PC-3 (cell line): ENCODE measurements at regions not wholly inside any gene's neighbourhood (a gene's known extent, or its start where the extent isn't known, plus 50 kb on each side); places are given as distances from the start of the nearest gene placed in this dataset.

Experiments used
- ATAC-seq: fragments of 200-7000 bp; cut with Tn5 transposase; 2 replicates; pipeline ENCODE4 v1.9.1; 2020; ENCODE audit warnings: mild to moderate bottlenecking, moderate library complexity
- BruUV-seq: library from RNA; stranded (reverse); fragments of 400-500 nt; replicated peaks from 2 replicates; lab custom pipeline; 2021; lab: Mats Ljungman, UMichigan
- CTCF ChIA-PET: fragments of 300-600 bp; sonication (Branson Sonifier 250); formaldehyde crosslinking; loops from one replicate; lab custom pipeline; 2022; ENCODE audit warnings: antibody characterized with exemption; lab: Charles Lee
- POLR2A ChIA-PET: fragments of 300-600 bp; sonication (Branson Sonifier 250); formaldehyde crosslinking; loops from one replicate; lab custom pipeline; 2022; ENCODE audit warnings: antibody characterized with exemption; ENCODE audit not compliant: unreplicated experiment; lab: Charles Lee
- DNase-seq: peaks from one replicate; pipeline ENCODE4 v3.0.0-alpha.2; 2015
- H2AFZ ChIP-seq: fragments of 300-600 bp; sonication (generic); 2 replicates; pipeline ENCODE4 v1.6.0; 2016; ENCODE audit warnings: antibody characterized with exemption, low read length
- H3F3A ChIP-seq: fragments of 300-600 bp; sonication (generic); one replicate; pipeline ENCODE4 v1.6.0; 2017; ENCODE audit warnings: antibody characterized with exemption, low read length, control low read depth, mild to moderate bottlenecking; ENCODE audit not compliant: unreplicated experiment
- H3K27ac ChIP-seq: fragments of 300-600 bp; sonication (generic); 2 replicates; pipeline ENCODE4 v1.5.1; 2016; ENCODE audit warnings: mild to moderate bottlenecking, low read length
- H3K27me3 ChIP-seq: fragments of 300-600 bp; sonication (generic); 2 replicates; pipeline ENCODE4 v1.6.1; 2016; ENCODE audit warnings: low read length, mixed read lengths
- H3K36me3 ChIP-seq: fragments of 300-600 bp; sonication (generic); 2 replicates; pipeline ENCODE4 v1.6.1; 2016; ENCODE audit warnings: low read depth, mixed run types, low read length, mixed read lengths
- H3K4me1 ChIP-seq: fragments of 300-600 bp; sonication (generic); 2 replicates; pipeline ENCODE4 v1.5.1; 2016; ENCODE audit warnings: low read length; ENCODE audit not compliant: insufficient read depth
- H3K4me2 ChIP-seq: fragments of 300-600 bp; sonication (generic); 2 replicates; pipeline ENCODE4 v1.6.0; 2016; ENCODE audit warnings: low read length
- H3K4me3 ChIP-seq: fragments of 300-600 bp; sonication (generic); 2 replicates; pipeline ENCODE4 v1.5.1; 2016; ENCODE audit warnings: mild to moderate bottlenecking, low read length, mixed read lengths
- H3K79me2 ChIP-seq: fragments of 300-600 bp; sonication (generic); 2 replicates; pipeline ENCODE4 v1.6.1; 2017; ENCODE audit warnings: low read length, mixed read lengths
- H3K9ac ChIP-seq: fragments of 300-600 bp; sonication (generic); 2 replicates; pipeline ENCODE4 v1.6.0; 2016; ENCODE audit warnings: mild to moderate bottlenecking, low read length
- H3K9me2 ChIP-seq: fragments of 300-600 bp; sonication (generic); replicated peaks from 2 replicates; pipeline ENCODE4 v1.6.1; 2016; ENCODE audit warnings: mixed run types, low read length, mixed read lengths
- H3K9me3 ChIP-seq: fragments of 300-600 bp; sonication (generic); 2 replicates; pipeline ENCODE4 v1.6.1; 2016; ENCODE audit warnings: low read length, mixed read lengths
- H4K20me1 ChIP-seq: fragments of 300-600 bp; sonication (generic); 2 replicates; pipeline ENCODE4 v1.6.1; 2016; ENCODE audit warnings: low read length, mixed read lengths
- CTCF ChIP-seq: fragments of 300-600 bp; sonication (generic); conservative IDR thresholded peaks from 2 replicates; pipeline ENCODE4 v1.5.1; 2017; ENCODE audit warnings: antibody characterized with exemption, low read depth, mild to moderate bottlenecking, low read length
- EZH2 ChIP-seq: fragments of 300-600 bp; sonication (generic); IDR thresholded peaks from one replicate; pipeline ENCODE4 v1.6.1; 2017; ENCODE audit warnings: antibody characterized with exemption, mild to moderate bottlenecking, low read length; ENCODE audit not compliant: unreplicated experiment
- EZH2phosphoT487 ChIP-seq: fragments of 300-600 bp; sonication (generic); IDR thresholded peaks from 2 replicates; pipeline ENCODE4 v1.6.1; 2018; ENCODE audit warnings: mild to moderate bottlenecking, antibody characterized with exemption, low read length, borderline replicate concordance
- intact Hi-C: fragments of 100-400 bp; cut with micrococcal nuclease; formaldehyde crosslinking; loops from 2 replicates; pipeline ENCODE4 v1.9.0; 2023

GRCh38 chr5:73346878-73347408 is 101.6 kb downstream of the FOXD1 start:
- Histone ChIP-seq H3K27ac (no peak overlapping the region), H3K9ac (no peak overlapping the region), H3K9me2 (no peaks in the 10 kb centered on the region), H3F3A (no peaks in the 10 kb centered on the region), H3K27me3 (no peaks in the 10 kb centered on the region), H4K20me1 (no peaks in the 10 kb centered on the region), H3K79me2 (no peaks in the 10 kb centered on the region), H3K4me1 (no peaks in the 10 kb centered on the region), H3K4me2 (no peak overlapping the region), H3K9me3 (0 out of 2 replicates have a peak, but pooled peaks cover 4% of the 10 kb centered on the region), H3K36me3 (no peaks in the 10 kb centered on the region), H2AFZ (no peak overlapping the region), H3K4me3 (no peak overlapping the region)
- ATAC-seq: no peak
- ChIA-PET CTCF (no interaction called here), POLR2A (no interaction called here)
- DNase-seq: no peak
- TF ChIP-seq EZH2: no peak
- no peak for TF ChIP-seq EZH2phosphoT487
- TF ChIP-seq CTCF: no peak
- BruUV-seq: no TSS peak
- intact Hi-C loops: no loop called here

GRCh38 chr5:73344835-73345234 is 103.7 kb downstream of the FOXD1 start:
- ChIA-PET POLR2A (no interaction called here), CTCF (no interaction called here)
- H3K79me2 ChIP-seq: no peaks in the 10 kb centered on the region
- no peak overlapping the region for H2AFZ ChIP-seq
- ATAC-seq: no peak
- intact Hi-C loops: no loop called here
- no peak for TF ChIP-seq CTCF
- TF ChIP-seq EZH2: no peak
- no peak for TF ChIP-seq EZH2phosphoT487
- no peak overlapping the region for H3K4me3 ChIP-seq
- no peaks in the 10 kb centered on the region for H3K4me1 ChIP-seq
- no peaks in the 10 kb centered on the region for H3K36me3 ChIP-seq
- DNase-seq: no peak
- no peak overlapping the region for H3K9ac ChIP-seq
- H3F3A ChIP-seq: no peaks in the 10 kb centered on the region
- no peaks in the 10 kb centered on the region for H3K9me2 ChIP-seq
- no TSS peak for BruUV-seq
- no peaks in the 10 kb centered on the region for H4K20me1 ChIP-seq
- H3K27ac ChIP-seq: no peak overlapping the region
- no peaks in the 10 kb centered on the region for H3K27me3 ChIP-seq
- H3K9me3 ChIP-seq: no peaks in the 10 kb centered on the region
- H3K4me2 ChIP-seq: no peak overlapping the region

GRCh38 chr5:73339711-73340110 is 108.9 kb downstream of the FOXD1 start:
- H3K9me2 ChIP-seq: no peaks in the 10 kb centered on the region
- H4K20me1 ChIP-seq: no peaks in the 10 kb centered on the region
- H3K9me3 ChIP-seq: no peaks in the 10 kb centered on the region
- H3K4me3 ChIP-seq: no peak overlapping the region
- DNase-seq (no peak), ATAC-seq (no peak)
- TF ChIP-seq CTCF (no peak), EZH2 (no peak)
- H3K9ac ChIP-seq: no peak overlapping the region
- no peaks in the 10 kb centered on the region for H3K36me3 ChIP-seq
- H3F3A ChIP-seq: no peaks in the 10 kb centered on the region
- H3K4me1 ChIP-seq: peaks cover 20% of the 10 kb centered on the region
- ChIA-PET CTCF (no interaction called here), POLR2A (no interaction called here)
- no peaks in the 10 kb centered on the region for H3K79me2 ChIP-seq
- intact Hi-C loops: loop anchor here (2.0 to 10.0 kb wide), 2 partner anchors 25 to 95 kb away; no protein-coding TSS in a partner anchor
- no peaks in the 10 kb centered on the region for H3K27me3 ChIP-seq
- no peak overlapping the region for H3K4me2 ChIP-seq
- no peak overlapping the region for H2AFZ ChIP-seq
- BruUV-seq: no TSS peak
- no peak overlapping the region for H3K27ac ChIP-seq
